GM19328 (cell line): ENCODE measurements at regions not wholly inside any gene's neighbourhood (a gene's known extent, or its start where the extent isn't known, plus 50 kb on each side); places are given as distances from the start of the nearest gene placed in this dataset.

Source experiments
- ATAC-seq: cut with Tn5 transposase; IDR thresholded peaks from one replicate; pipeline ENCODE4 v1.9.1; 2021; ENCODE audit warnings: mild to moderate bottlenecking, moderate library complexity; ENCODE audit not compliant: unreplicated experiment

- ATAC-seq: no peak
Observed at GRCh38 chr6:43911354-43912115, 141.5 kb downstream of the VEGFA start.

DNA sequence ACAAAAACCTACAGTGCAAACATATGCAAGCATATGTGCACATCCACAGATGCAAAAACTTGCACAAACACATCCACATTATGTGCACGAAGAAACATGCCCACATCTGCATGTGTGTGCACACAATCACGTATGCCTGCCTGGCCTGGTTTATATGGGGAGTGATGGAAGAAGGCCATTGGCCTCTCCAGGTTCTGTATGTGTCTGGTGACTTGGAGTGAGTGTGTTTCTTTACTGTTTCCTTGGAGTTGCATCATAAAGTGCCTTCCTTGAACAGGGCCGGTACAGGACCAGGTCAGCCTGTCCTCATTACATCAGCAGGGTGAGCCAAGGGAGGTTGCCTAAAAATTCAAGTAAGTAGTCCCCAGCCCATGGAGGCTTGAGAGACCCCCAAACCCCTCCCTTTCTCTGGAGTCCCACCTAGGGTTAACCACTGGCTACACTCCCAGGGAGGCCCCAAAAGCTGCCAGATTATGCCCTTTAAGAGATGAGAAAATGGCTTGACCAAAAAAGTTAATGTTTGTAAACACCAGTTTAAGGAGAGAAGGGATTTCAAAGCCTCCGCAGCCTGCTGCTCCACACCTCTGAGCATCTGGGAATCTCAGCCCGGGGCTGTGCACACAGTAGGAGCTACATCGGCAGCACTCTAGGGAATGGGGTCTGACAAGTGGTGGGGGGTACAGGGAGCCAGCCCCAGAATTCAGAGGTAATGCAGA, 140.8 kb downstream of the VEGFA start:
- ATAC-seq: no peak

GRCh38 chr6:43910149-43910637, 140.2 kb downstream of the VEGFA start:
- ATAC-seq: no peak

GRCh38 chr6:43909474-43910148, 139.6 kb downstream of the VEGFA start:
- ATAC-seq: no peak

- no peak for ATAC-seq
Observed at GRCh38 chr6:43907789-43908472, 137.9 kb downstream of the VEGFA start.

- no peak for ATAC-seq
Observed at GRCh38 chr6:43907312-43907711, 137.3 kb downstream of the VEGFA start.

- no peak for ATAC-seq
Observed at GRCh38 chr6:43904311-43905123, 134.5 kb downstream of the VEGFA start.

- ATAC-seq: no peak
Observed at GRCh38 chr6:43903739-43904290, 133.8 kb downstream of the VEGFA start.

- no peak for ATAC-seq
Observed at GRCh38 chr6:43901733-43902230, 131.8 kb downstream of the VEGFA start.

- no peak for ATAC-seq
Observed at GRCh38 chr6:43900916-43901732, 131.1 kb downstream of the VEGFA start.

GRCh38 chr6:43900560-43900915, 130.5 kb downstream of the VEGFA start:
- ATAC-seq: no peak

- ATAC-seq: no peak
Observed at GRCh38 chr6:43899830-43900229, 129.8 kb downstream of the VEGFA start.

DNA sequence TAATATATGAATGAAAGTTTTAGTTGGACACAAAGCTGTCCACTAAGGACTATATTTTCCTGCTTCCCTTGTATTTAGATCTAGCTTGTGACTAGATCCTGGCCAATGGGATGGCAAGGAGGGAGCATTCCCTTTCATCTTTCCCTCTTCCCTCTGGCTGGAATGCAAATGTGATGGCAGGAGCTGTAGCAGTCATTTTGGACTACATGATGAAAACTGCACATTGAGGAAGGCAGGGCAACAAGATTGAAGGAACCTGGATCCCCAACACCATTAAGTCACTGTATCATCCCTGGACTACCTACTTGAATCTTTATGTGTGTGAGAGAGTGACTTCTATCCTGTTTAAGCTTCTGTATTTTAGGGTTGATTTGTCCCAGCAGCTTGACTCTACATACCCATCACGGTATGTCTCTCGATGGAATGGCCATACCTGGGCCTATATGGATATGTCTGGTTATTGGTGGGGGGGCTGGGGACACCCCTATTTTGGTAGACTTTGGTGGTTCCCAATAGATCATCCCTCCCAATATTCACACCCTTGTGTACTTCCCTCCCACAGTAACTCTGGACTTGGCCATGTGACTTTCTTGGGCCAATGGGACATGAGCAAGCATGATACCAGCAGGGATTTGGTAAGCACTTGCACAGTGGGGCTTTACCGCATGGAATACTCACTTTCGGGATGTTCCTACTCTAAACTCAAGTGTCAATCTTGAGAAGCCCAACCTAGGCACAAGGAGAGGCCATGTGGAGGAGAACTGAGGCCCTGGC, 128.5 kb downstream of the VEGFA start:
- no peak for ATAC-seq

DNA sequence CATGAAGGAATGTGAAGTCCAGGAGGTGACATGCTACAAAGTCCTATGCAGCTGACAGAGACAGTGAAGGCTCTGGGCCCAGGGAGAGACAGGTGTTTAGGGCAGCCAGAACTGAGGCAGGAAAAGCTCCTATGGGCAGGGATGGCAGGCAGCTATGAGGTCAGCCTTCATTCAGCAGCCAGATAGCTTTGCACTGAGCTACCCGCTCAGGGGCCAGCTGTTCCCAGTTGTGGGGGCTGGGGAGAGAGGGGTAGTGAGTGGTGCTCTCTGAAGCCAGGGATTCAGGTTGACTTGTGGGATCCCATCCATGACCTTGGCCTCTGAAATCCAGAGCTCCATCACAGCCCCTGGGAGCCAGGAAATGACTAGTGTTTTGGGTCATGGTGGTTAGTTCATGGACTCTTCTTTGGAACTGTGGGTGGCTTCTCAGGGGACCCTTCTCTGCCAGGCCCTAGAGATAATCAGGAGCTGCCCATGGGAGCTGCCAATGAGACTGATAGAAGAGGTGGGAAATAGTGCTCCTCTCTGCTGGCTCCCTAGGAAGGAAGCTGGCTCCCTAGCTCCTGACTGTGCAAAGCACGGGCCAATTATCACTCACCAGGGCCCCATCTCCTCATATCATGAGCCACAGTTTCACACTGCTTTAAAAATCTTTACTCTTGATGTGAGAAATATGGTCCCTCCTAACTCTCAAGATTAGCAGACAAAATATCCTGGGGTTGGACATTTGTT, 127.7 kb downstream of the VEGFA start:
- no peak for ATAC-seq

- no peak for ATAC-seq
Observed at GRCh38 chr6:43896329-43897255, 126.6 kb downstream of the VEGFA start.

GRCh38 chr6:43895656-43896328, 125.8 kb downstream of the VEGFA start:
- no peak for ATAC-seq
